H9 (cell line): ENCODE measurements at regions not wholly inside any gene's neighbourhood (a gene's known extent, or its start where the extent isn't known, plus 50 kb on each side); places are given as distances from the start of the nearest gene placed in this dataset.

ENCODE experiments used
- DNase-seq: peaks from one replicate; pipeline ENCODE4 v3.0.0-alpha.2; 2017
- H2AFZ ChIP-seq: one replicate; pipeline ENCODE4 v1.6.1; 2013; ENCODE audit warnings: mild to moderate bottlenecking, low read length, control low read depth, moderate library complexity
- H2AK5ac ChIP-seq: 2 replicates; pipeline ENCODE4 v1.6.1; 2013; ENCODE audit warnings: low read length, control low read depth, mixed read lengths; ENCODE audit not compliant: insufficient read length
- H2BK120ac ChIP-seq: one replicate; pipeline ENCODE4 v1.6.1; 2013; ENCODE audit warnings: low read depth, mild to moderate bottlenecking, low read length, control low read depth, inconsistent platforms; ENCODE audit not compliant: poor library complexity, severe bottlenecking
- H2BK12ac ChIP-seq: 2 replicates; pipeline ENCODE4 v1.6.1; 2013; ENCODE audit warnings: low read length, control low read depth, mixed read lengths, low read depth; ENCODE audit not compliant: insufficient read length
- H2BK15ac ChIP-seq: 2 replicates; pipeline ENCODE4 v1.6.1; 2013; ENCODE audit warnings: low read depth, low read length, control low read depth
- H2BK20ac ChIP-seq: one replicate; pipeline ENCODE4 v1.6.1; 2013; ENCODE audit warnings: low read depth, mild to moderate bottlenecking, low read length, control low read depth, inconsistent platforms; ENCODE audit not compliant: poor library complexity, severe bottlenecking
- H2BK5ac ChIP-seq: 2 replicates; pipeline ENCODE4 v1.6.1; 2013; ENCODE audit warnings: low read length, control low read depth, mixed read lengths; ENCODE audit not compliant: insufficient read length
- H3K14ac ChIP-seq: 2 replicates; pipeline ENCODE4 v1.6.1; 2013; ENCODE audit warnings: low read length, control low read depth; ENCODE audit not compliant: insufficient read depth
- H3K18ac ChIP-seq: 2 replicates; pipeline ENCODE4 v1.6.1; 2013; ENCODE audit warnings: low read depth, mild to moderate bottlenecking, mixed read lengths, low read length, control low read depth; ENCODE audit not compliant: insufficient read length
- H3K23ac ChIP-seq: 2 replicates; pipeline ENCODE4 v1.6.1; 2013; ENCODE audit warnings: low read length, control low read depth, mixed read lengths, low read depth; ENCODE audit not compliant: insufficient read length
- H3K23me2 ChIP-seq: 2 replicates; pipeline ENCODE4 v1.6.1; 2013; ENCODE audit warnings: low read depth, mild to moderate bottlenecking, mixed read lengths, low read length, control low read depth; ENCODE audit not compliant: insufficient read length, poor library complexity, severe bottlenecking
- H3K27ac ChIP-seq: 2 replicates; pipeline ENCODE4 v1.5.1; 2013; ENCODE audit warnings: low read length, control low read depth, mixed read lengths, low read depth; ENCODE audit not compliant: insufficient read length
- H3K27me3 ChIP-seq: 2 replicates; pipeline ENCODE4 v1.6.1; 2013; ENCODE audit warnings: low read length, control low read depth, inconsistent platforms; ENCODE audit not compliant: insufficient read depth
- H3K4ac ChIP-seq: 2 replicates; pipeline ENCODE4 v1.6.1; 2013; ENCODE audit warnings: low read depth, mild to moderate bottlenecking, control low read depth, inconsistent platforms, low read length, moderate library complexity
- H3K4me1 ChIP-seq: 2 replicates; pipeline ENCODE4 v1.6.1; 2013; ENCODE audit warnings: low read length, control low read depth, inconsistent platforms; ENCODE audit not compliant: insufficient read depth
- H3K4me2 ChIP-seq: 2 replicates; pipeline ENCODE4 v1.6.1; 2013; ENCODE audit warnings: low read length, control low read depth, mixed read lengths; ENCODE audit not compliant: insufficient read length, insufficient read depth
- H3K56ac ChIP-seq: 2 replicates; pipeline ENCODE4 v1.6.1; 2013; ENCODE audit warnings: low read depth, mild to moderate bottlenecking, mixed read lengths, low read length, control low read depth; ENCODE audit not compliant: insufficient read length
- H3K79me1 ChIP-seq: 2 replicates; pipeline ENCODE4 v1.6.1; 2013; ENCODE audit warnings: low read depth, mild to moderate bottlenecking, moderate library complexity, low read length, control low read depth, inconsistent platforms; ENCODE audit not compliant: insufficient read depth, poor library complexity, severe bottlenecking
- H3K79me2 ChIP-seq: 2 replicates; pipeline ENCODE4 v1.6.1; 2013; ENCODE audit warnings: low read length, control low read depth, inconsistent platforms; ENCODE audit not compliant: insufficient read depth
- H3K9ac ChIP-seq: 2 replicates; pipeline ENCODE4 v1.6.1; 2013; ENCODE audit warnings: low read length, control low read depth, mixed read lengths; ENCODE audit not compliant: insufficient read length; ENCODE audit errors: extremely low read depth
- H3K9me3 ChIP-seq: one replicate; pipeline ENCODE4 v1.6.1; 2013; ENCODE audit warnings: low read depth, low read length, inconsistent platforms; ENCODE audit not compliant: control insufficient read depth
- H3T11ph ChIP-seq: one replicate; pipeline ENCODE4 v1.6.1; 2013; ENCODE audit warnings: mild to moderate bottlenecking, low read length, control low read depth, inconsistent platforms
- H4K20me1 ChIP-seq: one replicate; pipeline ENCODE4 v1.6.1; 2013; ENCODE audit not compliant: control insufficient read depth, insufficient read length, insufficient read depth
- H4K5ac ChIP-seq: 2 replicates; pipeline ENCODE4 v1.6.1; 2013; ENCODE audit warnings: low read depth, mild to moderate bottlenecking, mixed read lengths, low read length, control low read depth; ENCODE audit not compliant: insufficient read length
- H4K8ac ChIP-seq: replicated peaks from 2 replicates; pipeline ENCODE4 v1.6.1; 2013; ENCODE audit warnings: low read length, control low read depth, mixed read lengths, low read depth; ENCODE audit not compliant: insufficient read length
- H4K91ac ChIP-seq: 2 replicates; pipeline ENCODE4 v1.6.1; 2013; ENCODE audit warnings: low read depth, mild to moderate bottlenecking, moderate library complexity, mixed read lengths, low read length, control low read depth; ENCODE audit not compliant: insufficient read length
- H3K27ac Mint-ChIP-seq, 3 experiments: 2 replicates in 2 of 3; 3 replicates in 1 of 3; pipeline ENCODE4 v1.8.0; 2020 to 2021; ENCODE audit warnings: mixed read lengths in 3 of 3, mild to moderate bottlenecking in 1 of 3, moderate library complexity in 1 of 3
- H3K27me3 Mint-ChIP-seq: 2 replicates; pipeline ENCODE4 v1.8.0; 2021; ENCODE audit warnings: low read depth, mild to moderate bottlenecking, moderate library complexity, mixed read lengths
- H3K36me3 Mint-ChIP-seq, 3 experiments: 2 replicates in 2 of 3; 3 replicates in 1 of 3; pipeline ENCODE4 v1.8.0; 2020 to 2021; ENCODE audit warnings: low read depth in 3 of 3, mixed read lengths in 3 of 3; ENCODE audit not compliant: insufficient read depth in 1 of 3
- H3K4me1 Mint-ChIP-seq, 2 experiments: 2 replicates each; pipeline ENCODE4 v1.8.0; 2020; ENCODE audit warnings: mixed read lengths in 2 of 2
- H3K4me3 Mint-ChIP-seq, 2 experiments: 2 replicates in 1 of 2; 3 replicates in 1 of 2; pipeline ENCODE4 v1.8.0; 2020 to 2021; ENCODE audit warnings: mild to moderate bottlenecking in 2 of 2, mixed read lengths in 2 of 2, moderate library complexity in 1 of 2
- H3K9me3 Mint-ChIP-seq, 2 experiments: 2 replicates in 1 of 2; 3 replicates in 1 of 2; pipeline ENCODE4 v1.8.0; 2020; ENCODE audit warnings: mild to moderate bottlenecking in 2 of 2, mixed read lengths in 2 of 2, moderate library complexity in 1 of 2
- CTCF ChIP-seq: fragments of 200-600 bp; sonication (generic); conservative IDR thresholded peaks from 3 replicates; pipeline ENCODE4 v1.8.0; 2021; ENCODE audit warnings: antibody characterized with exemption, mild to moderate bottlenecking
- WGBS: extraction: QIAGEN DNeasy Blood & Tissue Kit; methylation state at CpG from one replicate; pipeline ENCODE4 v1.1.7; 2013; ENCODE audit warnings: missing lambda C conversion rate, low lambda C conversion rate, mixed read lengths; ENCODE audit not compliant: insufficient read length; ENCODE audit errors: extremely low coverage; 5-methylcytosine and 5-hydroxymethylcytosine counted together

- no peak overlapping the region for H3K27ac ChIP-seq
- H3K4me1 ChIP-seq, result no peaks in the 10 kb centered on the region; the same call in 1 of the 2 replicates
- no peak overlapping the region for H2BK20ac ChIP-seq
- no peak overlapping the region for H3K9ac ChIP-seq
- no peaks in the 10 kb centered on the region for H3K79me2 ChIP-seq
- no peak overlapping the region for H4K5ac ChIP-seq
- H3K23ac ChIP-seq, result no peak overlapping the region
- no peak overlapping the region for H4K8ac ChIP-seq
- H3K9me3 Mint-ChIP-seq, result peaks cover 7 to 10% of the 10 kb centered on the region in 2 experiments
- H2BK5ac ChIP-seq, result no peak overlapping the region
- H3K9me3 ChIP-seq, result peaks cover 6% of the 10 kb centered on the region
- no peak overlapping the region for H3T11ph ChIP-seq
- H3K36me3 Mint-ChIP-seq, result peaks cover 0 to 7% (median 0%) of the 10 kb centered on the region in 3 experiments; a peak in 2 of 7 replicates
- DNase-seq, result no peak
- no peak overlapping the region for H2BK12ac ChIP-seq
- H4K91ac ChIP-seq, result no peak overlapping the region
- no peaks in the 10 kb centered on the region for H3K79me1 ChIP-seq
- no peak overlapping the region for H3K4me2 ChIP-seq
- no peaks in the 10 kb centered on the region for H4K20me1 ChIP-seq
- no peak overlapping the region for H2BK15ac ChIP-seq
- H3K23me2 ChIP-seq, result no peaks in the 10 kb centered on the region
- H3K56ac ChIP-seq, result no peak overlapping the region
- no peaks in the 10 kb centered on the region for H3K27me3 ChIP-seq
- no peak overlapping the region for H3K14ac ChIP-seq
- no CpG with 5 or more reads among the region's 1 CpG for WGBS
- H3K18ac ChIP-seq, result no peak overlapping the region
- H3K4ac ChIP-seq, result no peak overlapping the region
- no peak overlapping the region for H3K4me3 Mint-ChIP-seq
- H3K4me1 Mint-ChIP-seq, result peaks cover 9% of the 10 kb centered on the region in 2 experiments
- H3K27ac Mint-ChIP-seq, result no peak overlapping the region
- TF ChIP-seq CTCF, result no peak
- H2BK120ac ChIP-seq, result no peak overlapping the region
- H2AFZ ChIP-seq, result no peak overlapping the region
- H3K27me3 Mint-ChIP-seq, result no peaks in the 10 kb centered on the region
- no peak overlapping the region for H2AK5ac ChIP-seq
Measured at GRCh38 chr12:92988622-92989130, 59.6 kb upstream of the EEA1 start.
